Right atrium auricular region (tissue), 2 donors: ENCODE measurements at regions not wholly inside any gene's neighbourhood (a gene's known extent, or its start where the extent isn't known, plus 50 kb on each side); places are given as distances from the start of the nearest gene placed in this dataset.

Experiments
- DNase-seq: peaks from one replicate; pipeline ENCODE4 v3.0.0-alpha.2; 2019; ENCODE audit warnings: low spot score
- H3K27ac ChIP-seq, 2 donors: fragments of 200-600 bp; sonication (generic); 1 replicate in 1 of 2; 2 replicates in 1 of 2; pipeline ENCODE4 v1.5.1; 2016 to 2019
- H3K27me3 ChIP-seq, 2 donors: fragments of 200-600 bp; sonication (generic); one replicate each; pipeline versions ENCODE4 v1.5.1 to v1.6.0; 2017 to 2019
- H3K36me3 ChIP-seq: fragments of 200-600 bp; sonication (generic); one replicate; pipeline ENCODE4 v1.5.1; 2016
- H3K4me1 ChIP-seq, 2 donors: fragments of 200-600 bp; sonication (generic); one replicate each; pipeline versions ENCODE4 v1.5.1 to v1.6.0; 2017 to 2019
- H3K4me3 ChIP-seq, 2 donors: fragments of 200-600 bp; sonication (generic); 1 replicate in 1 of 2; 2 replicates in 1 of 2; pipeline ENCODE4 v1.5.1; 2017 to 2019; ENCODE audit warnings: mild to moderate bottlenecking in 1 of 2, moderate library complexity in 1 of 2
- H3K9me3 ChIP-seq, 2 donors: fragments of 200-600 bp; sonication (generic); one replicate each; pipeline ENCODE4 v1.5.1; 2019
- TF ChIP-seq, protein P1 (sequence below), 2 donors: fragments of 200-600 bp; sonication (generic); IDR thresholded peaks; one replicate each; pipeline ENCODE4 v1.5.1; 2019; ENCODE audit warnings: antibody characterized with exemption in 2 of 2

DNA sequence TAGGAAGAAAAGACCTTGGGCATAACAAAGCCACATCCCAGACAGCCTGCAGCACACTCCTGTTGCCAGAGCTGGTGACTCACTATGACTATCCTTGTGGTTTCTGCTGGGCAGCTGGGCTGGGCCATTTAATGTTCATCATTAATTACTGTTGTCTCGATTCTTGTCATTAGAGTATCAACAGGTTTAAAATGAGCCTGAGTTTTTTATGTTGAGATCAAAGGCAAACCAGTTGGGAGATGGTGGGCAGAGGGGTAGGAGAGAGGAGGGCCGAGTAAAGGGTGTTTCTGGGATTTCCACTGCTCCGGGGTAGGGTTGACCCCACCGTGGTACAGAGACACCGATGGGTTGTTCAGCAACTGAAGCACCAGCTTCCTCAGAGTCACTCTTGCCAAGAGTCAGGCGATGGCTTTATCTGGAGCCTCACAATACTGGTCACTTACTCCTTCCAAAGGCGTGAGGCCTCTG lies 128.7 kb upstream of the LYZL1 start:
- DNase-seq = no peak
- Histone ChIP-seq H3K27me3 (no peaks in the 10 kb centered on the region), H3K27ac (no peak overlapping the region), H3K9me3 (no peaks in the 10 kb centered on the region), H3K36me3 (no peaks in the 10 kb centered on the region), H3K4me3 (no peak overlapping the region), H3K4me1 (peaks cover 0 to 5% of the 10 kb centered on the region in 2 donors)
- TF ChIP-seq, protein P1, sequence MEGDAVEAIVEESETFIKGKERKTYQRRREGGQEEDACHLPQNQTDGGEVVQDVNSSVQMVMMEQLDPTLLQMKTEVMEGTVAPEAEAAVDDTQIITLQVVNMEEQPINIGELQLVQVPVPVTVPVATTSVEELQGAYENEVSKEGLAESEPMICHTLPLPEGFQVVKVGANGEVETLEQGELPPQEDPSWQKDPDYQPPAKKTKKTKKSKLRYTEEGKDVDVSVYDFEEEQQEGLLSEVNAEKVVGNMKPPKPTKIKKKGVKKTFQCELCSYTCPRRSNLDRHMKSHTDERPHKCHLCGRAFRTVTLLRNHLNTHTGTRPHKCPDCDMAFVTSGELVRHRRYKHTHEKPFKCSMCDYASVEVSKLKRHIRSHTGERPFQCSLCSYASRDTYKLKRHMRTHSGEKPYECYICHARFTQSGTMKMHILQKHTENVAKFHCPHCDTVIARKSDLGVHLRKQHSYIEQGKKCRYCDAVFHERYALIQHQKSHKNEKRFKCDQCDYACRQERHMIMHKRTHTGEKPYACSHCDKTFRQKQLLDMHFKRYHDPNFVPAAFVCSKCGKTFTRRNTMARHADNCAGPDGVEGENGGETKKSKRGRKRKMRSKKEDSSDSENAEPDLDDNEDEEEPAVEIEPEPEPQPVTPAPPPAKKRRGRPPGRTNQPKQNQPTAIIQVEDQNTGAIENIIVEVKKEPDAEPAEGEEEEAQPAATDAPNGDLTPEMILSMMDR (IDR thresholded peaks at IDR 0.05) = no peak

DNA sequence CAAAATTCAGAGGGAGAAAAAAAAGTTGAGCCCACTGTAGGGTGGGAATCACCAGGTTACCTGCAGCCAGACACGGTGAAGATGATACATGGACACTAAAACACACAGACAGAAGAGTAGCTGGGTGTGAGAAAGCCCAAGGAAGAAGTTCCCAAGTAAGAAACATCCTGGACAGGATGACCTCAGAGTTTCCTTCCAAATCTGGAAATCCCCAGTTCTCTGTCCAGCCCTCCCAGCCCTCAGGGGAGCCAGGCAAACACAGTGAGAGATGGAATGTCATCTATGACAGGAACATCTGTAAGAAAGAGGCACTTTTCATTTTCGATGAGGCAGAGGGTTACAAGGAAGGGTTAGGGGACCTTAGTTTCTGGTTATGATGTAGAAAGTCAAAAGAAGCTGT lies 125.1 kb upstream of the LYZL1 start:
- Histone ChIP-seq H3K27ac (no peak overlapping the region), H3K36me3 (no peaks in the 10 kb centered on the region), H3K4me1 (no peaks in the 10 kb centered on the region), H3K4me3 (no peak overlapping the region), H3K27me3 (no peaks in the 10 kb centered on the region), H3K9me3 (peaks cover 0 to 7% of the 10 kb centered on the region in 2 donors)
- TF ChIP-seq, protein P1 (IDR thresholded peaks at IDR 0.05) = no peak
- DNase-seq = no peak

DNA sequence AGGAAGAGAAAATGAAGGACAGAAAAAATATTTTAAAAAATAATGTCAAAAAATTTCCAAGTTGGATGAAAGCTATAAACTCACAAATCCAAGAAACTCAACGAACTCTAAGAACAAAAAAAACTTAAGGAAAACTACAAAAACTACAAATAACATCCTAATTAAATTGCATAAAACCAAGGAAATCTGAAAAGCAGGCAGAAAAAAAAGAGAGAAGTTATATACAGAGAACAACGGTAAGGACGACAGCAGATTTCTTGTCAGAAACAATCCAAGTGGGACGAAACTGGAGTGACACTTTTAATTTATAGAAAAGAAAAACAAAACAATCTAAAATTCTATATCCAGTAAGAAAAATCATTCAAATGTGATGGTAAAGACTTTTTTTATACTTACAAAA lies 122.2 kb upstream of the LYZL1 start:
- Histone ChIP-seq H3K36me3 (no peaks in the 10 kb centered on the region), H3K4me1 (no peaks in the 10 kb centered on the region), H3K27me3 (no peaks in the 10 kb centered on the region), H3K9me3 (peaks cover 0 to 16% of the 10 kb centered on the region in 2 donors), H3K27ac (no peak overlapping the region), H3K4me3 (no peak overlapping the region)
- TF ChIP-seq, protein P1 (IDR thresholded peaks at IDR 0.05) = no peak
- DNase-seq = no peak

DNA sequence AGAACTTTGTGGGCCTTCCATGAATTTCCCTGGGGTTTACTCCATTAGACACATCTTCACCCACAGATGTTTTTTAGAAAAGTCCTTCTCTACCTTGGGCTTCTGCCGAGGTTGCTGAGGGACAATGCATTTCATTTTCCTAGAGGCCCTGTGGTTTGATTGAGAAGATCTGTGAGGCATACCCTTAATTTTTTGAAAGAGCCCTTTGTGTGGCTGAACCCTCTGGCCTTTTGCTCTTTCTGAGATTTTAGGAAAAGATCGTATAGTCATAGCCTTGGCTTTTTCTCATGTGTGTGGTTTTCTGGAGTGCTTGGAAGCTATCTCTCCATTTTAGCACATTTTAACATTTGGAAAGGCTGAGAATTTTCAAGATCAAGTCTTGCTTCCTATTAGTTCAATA lies 119.8 kb upstream of the LYZL1 start:
- Histone ChIP-seq H3K9me3 (peaks cover 0 to 16% of the 10 kb centered on the region in 2 donors), H3K27me3 (no peaks in the 10 kb centered on the region), H3K36me3 (no peaks in the 10 kb centered on the region), H3K4me1 (no peaks in the 10 kb centered on the region), H3K4me3 (no peak overlapping the region), H3K27ac (no peak overlapping the region)
- TF ChIP-seq, protein P1 (IDR thresholded peaks at IDR 0.05) = no peak
- DNase-seq = no peak

DNA sequence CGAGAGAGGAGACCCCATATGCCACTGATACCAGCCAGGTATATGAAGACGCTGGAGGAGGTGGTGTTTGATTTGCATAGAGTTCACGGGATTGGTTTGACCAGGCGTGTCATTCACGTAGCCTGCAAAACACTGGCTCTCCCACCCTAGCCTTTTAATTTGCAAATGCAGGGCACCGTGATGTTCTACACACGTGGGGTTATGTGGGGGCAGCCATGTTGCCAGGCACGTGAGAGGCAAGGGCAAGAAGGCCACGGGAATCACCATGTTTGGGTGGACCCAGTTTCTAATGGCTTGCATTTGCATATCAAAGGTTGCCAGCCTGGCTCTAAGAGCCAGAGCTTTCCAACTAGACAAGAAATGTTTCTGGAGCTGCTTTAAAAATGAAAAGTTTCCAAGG lies 117.2 kb upstream of the LYZL1 start:
- H3K27me3 ChIP-seq = no peaks in the 10 kb centered on the region
- peaks cover 0 to 10% of the 10 kb centered on the region in 2 donors for H3K9me3 ChIP-seq
- H3K27ac ChIP-seq = no peak overlapping the region
- no peak overlapping the region for H3K4me3 ChIP-seq
- no peaks in the 10 kb centered on the region for H3K4me1 ChIP-seq
- no peaks in the 10 kb centered on the region for H3K36me3 ChIP-seq
- no peak for DNase-seq
- TF ChIP-seq, protein P1 (IDR thresholded peaks at IDR 0.05) = no peak

DNA sequence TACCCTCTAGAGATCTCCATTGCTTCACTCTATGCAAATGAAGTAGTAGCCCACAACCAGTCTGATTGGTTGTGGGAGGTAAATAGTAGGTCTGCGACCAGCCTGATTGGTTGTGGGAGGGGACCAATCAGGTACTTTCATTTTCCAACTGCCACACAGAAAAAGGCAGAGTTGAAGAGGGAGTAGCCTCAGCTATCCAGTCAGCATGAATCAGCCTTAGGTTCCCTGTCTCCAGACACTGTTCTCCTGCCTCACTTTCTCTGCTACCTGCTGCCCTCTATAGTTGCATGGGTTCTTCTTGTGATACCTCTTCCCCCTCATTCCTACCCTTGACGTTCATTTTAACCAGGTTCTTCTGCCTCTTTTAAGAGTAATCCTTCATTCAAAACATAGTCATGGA lies 114.5 kb upstream of the LYZL1 start:
- no peaks in the 10 kb centered on the region for H3K36me3 ChIP-seq
- H3K27ac ChIP-seq = no peak overlapping the region
- no peak for DNase-seq
- no peak overlapping the region for H3K4me3 ChIP-seq
- H3K4me1 ChIP-seq = no peaks in the 10 kb centered on the region
- TF ChIP-seq, protein P1 (IDR thresholded peaks at IDR 0.05) = no peak
- no peaks in the 10 kb centered on the region for H3K27me3 ChIP-seq
- peaks cover 0 to 10% of the 10 kb centered on the region in 2 donors for H3K9me3 ChIP-seq
